ENCODE measurements at regions not wholly inside any gene's neighbourhood (a gene's known extent, or its start where the extent isn't known, plus 50 kb on each side); places are given as distances from the start of the nearest gene placed in this dataset.
A peak's percentile ranks its signal among the peaks of the same experiment; 100 is the strongest.

DNA sequence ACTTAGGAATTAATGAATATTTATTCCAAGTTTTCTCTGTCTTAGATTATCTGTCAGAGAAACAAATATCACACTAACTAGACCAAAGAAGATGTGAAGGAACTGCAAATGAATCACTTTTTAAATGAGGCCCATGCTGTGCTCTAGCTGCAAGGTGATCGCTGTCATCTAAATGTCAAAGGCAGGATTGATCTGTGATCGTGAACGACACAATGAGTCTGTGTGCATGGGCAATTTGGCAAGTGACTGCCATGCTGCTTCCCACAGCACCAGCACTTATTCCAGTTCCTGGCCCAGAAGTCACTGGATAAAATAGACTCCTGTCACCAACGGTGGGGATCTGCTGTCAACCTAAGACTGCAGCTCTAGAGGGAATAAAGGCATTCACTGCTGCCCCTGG, 141.2 kb downstream of the TRIM36 start:
- H3K4me1 Mint-ChIP-seq (ENCODE audit: low read depth), result no peaks in the 10 kb centered on the region
- no peaks in the 10 kb centered on the region for H3K36me3 Mint-ChIP-seq (ENCODE audit: low read depth)
- no peak for DNase-seq
- peaks cover 4% of the 10 kb centered on the region for H3K9me3 Mint-ChIP-seq
- peaks cover 2% of the 10 kb centered on the region; the same call in 1 of the 2 replicates for H3K27me3 Mint-ChIP-seq (ENCODE audit: insufficient read depth)
- H3K27ac Mint-ChIP-seq, result no peak overlapping the region
- H3K4me3 Mint-ChIP-seq, result no peak overlapping the region
- TF ChIP-seq, protein P1, sequence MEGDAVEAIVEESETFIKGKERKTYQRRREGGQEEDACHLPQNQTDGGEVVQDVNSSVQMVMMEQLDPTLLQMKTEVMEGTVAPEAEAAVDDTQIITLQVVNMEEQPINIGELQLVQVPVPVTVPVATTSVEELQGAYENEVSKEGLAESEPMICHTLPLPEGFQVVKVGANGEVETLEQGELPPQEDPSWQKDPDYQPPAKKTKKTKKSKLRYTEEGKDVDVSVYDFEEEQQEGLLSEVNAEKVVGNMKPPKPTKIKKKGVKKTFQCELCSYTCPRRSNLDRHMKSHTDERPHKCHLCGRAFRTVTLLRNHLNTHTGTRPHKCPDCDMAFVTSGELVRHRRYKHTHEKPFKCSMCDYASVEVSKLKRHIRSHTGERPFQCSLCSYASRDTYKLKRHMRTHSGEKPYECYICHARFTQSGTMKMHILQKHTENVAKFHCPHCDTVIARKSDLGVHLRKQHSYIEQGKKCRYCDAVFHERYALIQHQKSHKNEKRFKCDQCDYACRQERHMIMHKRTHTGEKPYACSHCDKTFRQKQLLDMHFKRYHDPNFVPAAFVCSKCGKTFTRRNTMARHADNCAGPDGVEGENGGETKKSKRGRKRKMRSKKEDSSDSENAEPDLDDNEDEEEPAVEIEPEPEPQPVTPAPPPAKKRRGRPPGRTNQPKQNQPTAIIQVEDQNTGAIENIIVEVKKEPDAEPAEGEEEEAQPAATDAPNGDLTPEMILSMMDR (IDR thresholded peaks at IDR 0.05), result no peak

DNA sequence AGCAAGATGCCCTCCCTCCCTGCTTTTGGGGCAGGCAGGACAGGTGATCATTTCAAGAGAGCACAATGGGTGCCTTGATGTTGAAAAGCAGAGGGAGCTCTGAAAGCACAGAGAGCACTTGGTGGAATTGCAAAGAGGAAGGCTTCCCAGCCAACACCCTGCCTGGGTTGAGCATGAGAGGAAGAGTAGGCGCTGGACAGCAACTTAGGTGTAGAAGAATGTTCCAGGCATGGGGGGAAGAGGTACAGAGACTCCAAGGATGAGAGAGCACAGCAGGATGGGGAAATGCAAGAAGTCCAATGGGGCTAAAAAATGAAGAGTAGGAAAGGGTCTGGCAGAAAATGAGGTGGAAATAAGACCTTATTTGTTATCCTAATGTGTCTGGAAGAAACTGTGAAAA, 144.8 kb downstream of the TRIM36 start:
- no peak for DNase-seq
- TF ChIP-seq, protein P1 (IDR thresholded peaks at IDR 0.05), result no peak
- Mint-ChIP-seq H3K27me3 (ENCODE audit: insufficient read depth) (no peaks in the 10 kb centered on the region; the same call in 1 of the 2 replicates), H3K4me1 (ENCODE audit: low read depth) (no peaks in the 10 kb centered on the region), H3K4me3 (no peak overlapping the region), H3K27ac (no peak overlapping the region), H3K9me3 (peaks cover 4% of the 10 kb centered on the region; the same call in 1 of the 2 replicates), H3K36me3 (ENCODE audit: low read depth) (no peaks in the 10 kb centered on the region)

DNA sequence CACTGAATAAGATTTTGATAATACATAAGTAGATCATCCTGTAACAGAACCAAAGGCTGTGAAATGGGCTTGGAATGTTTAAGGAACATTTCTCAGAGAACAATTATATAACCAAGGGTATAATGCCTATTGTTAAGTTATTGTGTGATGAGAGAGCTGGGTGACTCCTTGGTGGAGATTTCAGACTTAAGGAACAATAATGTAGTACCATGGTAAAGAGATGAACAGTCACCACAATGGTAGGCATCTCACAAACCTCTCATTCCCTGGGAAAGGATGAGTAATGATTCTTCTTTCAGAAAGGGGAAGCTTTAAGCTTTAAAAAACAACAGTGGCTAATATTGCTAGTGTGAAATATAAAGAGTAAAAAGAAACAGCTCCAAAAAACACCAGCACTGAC, 147.4 kb downstream of the TRIM36 start:
- peak; percentile 4 for DNase-seq
- Mint-ChIP-seq H3K4me1 (ENCODE audit: low read depth) (no peaks in the 10 kb centered on the region), H3K27ac (no peak overlapping the region), H3K36me3 (ENCODE audit: low read depth) (no peaks in the 10 kb centered on the region), H3K4me3 (no peak overlapping the region), H3K27me3 (ENCODE audit: insufficient read depth) (no peaks in the 10 kb centered on the region; the same call in 1 of the 2 replicates), H3K9me3 (peaks cover 10% of the 10 kb centered on the region)
- TF ChIP-seq, protein P1 (IDR thresholded peaks at IDR 0.05), result no peak

DNA sequence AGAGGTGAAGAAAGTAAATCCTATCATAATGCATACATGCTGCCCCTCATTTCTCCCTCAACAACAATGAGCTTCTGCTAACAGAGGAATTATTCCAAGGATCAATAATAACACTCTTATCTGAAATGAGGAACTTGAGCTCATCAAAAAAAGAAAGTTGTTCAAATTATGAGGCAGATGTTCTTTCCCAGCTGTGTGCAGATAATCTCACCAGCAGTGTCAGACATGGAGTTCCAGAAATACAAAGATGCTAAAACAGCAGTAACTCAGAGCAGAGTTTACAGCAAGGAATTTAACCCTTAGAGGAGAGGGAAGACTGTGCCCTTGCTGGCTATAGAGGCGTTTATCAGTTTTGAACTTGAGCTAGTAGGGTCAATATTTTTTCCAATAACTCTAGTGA, 153.1 kb downstream of the TRIM36 start:
- Mint-ChIP-seq H3K36me3 (ENCODE audit: low read depth) (no peaks in the 10 kb centered on the region), H3K4me3 (no peak overlapping the region), H3K4me1 (ENCODE audit: low read depth) (no peaks in the 10 kb centered on the region), H3K27ac (no peak overlapping the region), H3K27me3 (ENCODE audit: insufficient read depth) (no peaks in the 10 kb centered on the region), H3K9me3 (peaks cover 35% of the 10 kb centered on the region)
- TF ChIP-seq, protein P1 (IDR thresholded peaks at IDR 0.05), result no peak
- DNase-seq, result no peak

DNA sequence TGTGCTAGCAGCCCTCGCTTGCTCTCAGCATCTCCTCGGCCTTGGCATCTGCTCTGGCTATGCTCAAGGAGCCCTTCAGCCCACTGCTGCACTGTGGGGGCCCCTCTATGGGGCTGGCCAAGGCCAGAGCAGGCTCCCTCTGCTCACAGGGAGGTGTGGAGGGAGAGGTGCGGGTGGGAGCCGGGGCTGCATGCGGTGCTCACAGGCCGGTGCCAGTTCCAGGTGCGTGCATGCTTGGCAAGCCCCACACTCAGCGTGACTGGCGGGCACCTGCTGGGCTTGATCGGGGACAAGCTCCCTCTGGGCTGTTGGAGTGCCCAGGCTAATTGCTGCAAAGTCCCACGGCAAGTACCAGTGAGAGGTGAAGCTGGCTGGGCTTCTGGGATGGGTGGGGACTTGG, 170.5 kb downstream of the TRIM36 start:
- H3K9me3 Mint-ChIP-seq, result peaks cover 30% of the 10 kb centered on the region
- TF ChIP-seq, protein P1 (IDR thresholded peaks at IDR 0.05), result no peak
- H3K4me3 Mint-ChIP-seq, result no peak overlapping the region
- no peaks in the 10 kb centered on the region for H3K4me1 Mint-ChIP-seq (ENCODE audit: low read depth)
- no peak for DNase-seq
- no peak overlapping the region for H3K27ac Mint-ChIP-seq
- H3K27me3 Mint-ChIP-seq (ENCODE audit: insufficient read depth), result peaks cover 1% of the 10 kb centered on the region
- H3K36me3 Mint-ChIP-seq (ENCODE audit: low read depth), result no peaks in the 10 kb centered on the region; the same call in 1 of the 2 replicates

DNA sequence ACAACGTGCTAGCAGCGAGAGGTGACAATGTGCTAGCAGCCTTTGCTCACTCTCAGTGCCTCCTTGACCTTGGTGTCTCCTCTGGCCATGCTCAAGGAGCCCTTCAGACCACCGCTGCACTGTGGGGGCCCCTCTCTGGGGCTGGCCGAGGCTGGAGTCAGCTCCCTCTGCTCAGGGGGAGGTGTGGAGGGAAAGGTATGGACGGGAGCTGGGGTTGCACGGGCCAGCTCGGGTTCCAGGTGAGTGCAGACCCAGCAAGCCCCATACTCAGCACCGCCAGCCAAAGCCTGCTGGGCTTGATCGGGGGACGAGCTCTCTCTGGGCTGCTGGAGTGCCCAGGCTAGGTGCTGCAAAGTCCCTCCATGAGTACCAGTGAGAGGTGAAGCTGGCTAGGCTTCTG, 180.2 kb downstream of the TRIM36 start:
- Mint-ChIP-seq H3K4me3 (no peak overlapping the region), H3K4me1 (ENCODE audit: low read depth) (no peaks in the 10 kb centered on the region), H3K9me3 (peaks cover 27% of the 10 kb centered on the region), H3K27ac (no peak overlapping the region), H3K36me3 (ENCODE audit: low read depth) (no peaks in the 10 kb centered on the region), H3K27me3 (ENCODE audit: insufficient read depth) (peaks cover 1% of the 10 kb centered on the region; the same call in 1 of the 2 replicates)
- DNase-seq, result no peak
- TF ChIP-seq, protein P1 (IDR thresholded peaks at IDR 0.05), result no peak
